PC-9 (cell line): ENCODE measurements at regions not wholly inside any gene's neighbourhood (a gene's known extent, or its start where the extent isn't known, plus 50 kb on each side); places are given as distances from the start of the nearest gene placed in this dataset.

Experiments
- BruUV-seq: library from RNA; stranded (reverse); fragments of 400-500 nt; replicated peaks from 2 replicates; lab custom pipeline; 2021; lab: Mats Ljungman, UMichigan
- CTCF ChIA-PET: fragments of 300-600 bp; sonication (Branson Sonifier 250); formaldehyde crosslinking; loops from one replicate; lab custom pipeline; 2022; ENCODE audit warnings: antibody characterized with exemption; lab: Charles Lee
- POLR2A ChIA-PET: fragments of 300-600 bp; sonication (Branson Sonifier 250); formaldehyde crosslinking; loops from one replicate; lab custom pipeline; 2022; ENCODE audit warnings: antibody characterized with exemption; ENCODE audit not compliant: unreplicated experiment; lab: Charles Lee
- DNase-seq, 2 experiments: peaks; one replicate each; pipeline versions ENCODE4 v3.0.0 to v3.0.0-alpha.2; 2015 to 2022; ENCODE audit warnings: mixed read lengths in 1 of 2
- H2AFZ ChIP-seq: fragments of 200-600 bp; sonication (generic); 2 replicates; pipeline ENCODE4 v1.8.1; 2017; ENCODE audit warnings: antibody characterized with exemption
- H3F3A ChIP-seq: fragments of 200-600 bp; sonication (generic); 2 replicates; pipeline ENCODE4 v1.8.1; 2017; ENCODE audit warnings: antibody characterized with exemption, mild to moderate bottlenecking, low read depth; ENCODE audit not compliant: insufficient read depth
- H3K27ac ChIP-seq: fragments of 200-600 bp; sonication (generic); 2 replicates; pipeline ENCODE4 v1.6.1; 2016; ENCODE audit warnings: mixed run types
- H3K27me3 ChIP-seq: fragments of 200-600 bp; sonication (generic); 2 replicates; pipeline ENCODE4 v1.6.1; 2016; ENCODE audit warnings: low read depth, mixed run types; ENCODE audit not compliant: insufficient read depth
- H3K36me3 ChIP-seq: fragments of 200-600 bp; sonication (generic); 2 replicates; pipeline ENCODE4 v1.6.1; 2016; ENCODE audit warnings: low read depth, mixed run types
- H3K4me1 ChIP-seq: fragments of 200-600 bp; sonication (generic); replicated peaks from 2 replicates; pipeline ENCODE4 v1.6.1; 2016; ENCODE audit warnings: mixed run types; ENCODE audit not compliant: insufficient read depth
- H3K4me2 ChIP-seq: fragments of 200-600 bp; sonication (generic); 2 replicates; pipeline ENCODE4 v1.6.1; 2017; ENCODE audit warnings: mixed run types
- H3K4me3 ChIP-seq: fragments of 200-600 bp; sonication (generic); 2 replicates; pipeline ENCODE4 v1.6.1; 2016; ENCODE audit warnings: mixed run types
- H3K79me2 ChIP-seq: fragments of 200-600 bp; sonication (generic); 2 replicates; pipeline ENCODE4 v1.6.1; 2017; ENCODE audit warnings: low read depth, mixed run types
- H3K9me2 ChIP-seq: fragments of 200-600 bp; sonication (generic); 2 replicates; pipeline ENCODE4 v1.8.1; 2017; ENCODE audit warnings: mild to moderate bottlenecking; ENCODE audit not compliant: insufficient read depth
- H3K9me3 ChIP-seq: fragments of 200-600 bp; sonication (generic); 2 replicates; pipeline ENCODE4 v1.8.1; 2016; ENCODE audit warnings: low read depth; ENCODE audit not compliant: insufficient read depth
- H4K20me1 ChIP-seq: fragments of 200-600 bp; sonication (generic); 2 replicates; pipeline ENCODE4 v1.8.1; 2017; ENCODE audit not compliant: insufficient read depth
- CTCF ChIP-seq: fragments of 200-600 bp; sonication (generic); conservative IDR thresholded peaks from 2 replicates; pipeline ENCODE4 v1.6.1; 2017; ENCODE audit warnings: mixed run types, antibody characterized with exemption, mild to moderate bottlenecking, moderate library complexity
- EZH2 ChIP-seq: fragments of 200-600 bp; sonication (generic); IDR thresholded peaks from 2 replicates; pipeline ENCODE4 v1.8.0; 2017; ENCODE audit warnings: antibody characterized with exemption, low read depth
- intact Hi-C: fragments of 100-400 bp; cut with micrococcal nuclease; formaldehyde crosslinking; loops from one replicate; pipeline ENCODE4 v1.10.0; 2022; ENCODE audit not compliant: unreplicated experiment

- Histone ChIP-seq H3K4me1 (no peaks in the 10 kb centered on the region), H3K79me2 (no peaks in the 10 kb centered on the region), H3K27ac (no peak overlapping the region), H3K9me2 (no peaks in the 10 kb centered on the region), H3K4me2 (no peak overlapping the region), H3K4me3 (no peak overlapping the region), H4K20me1 (no peaks in the 10 kb centered on the region), H3K36me3 (no peaks in the 10 kb centered on the region), H2AFZ (no peak overlapping the region), H3K9me3 (no peaks in the 10 kb centered on the region), H3F3A (no peaks in the 10 kb centered on the region), H3K27me3 (peaks cover 16% of the 10 kb centered on the region; the same call in 1 of the 2 replicates)
- BruUV-seq = no TSS peak
- ChIA-PET POLR2A (no interaction called here), CTCF (no interaction called here)
- DNase-seq = no peak
- intact Hi-C loops = no loop called here
- no peak for TF ChIP-seq CTCF
- TF ChIP-seq EZH2 = no peak
Observed at GRCh38 chr14:98907271-98907670, 364.7 kb downstream of the BCL11B start.

- no peak for TF ChIP-seq EZH2
- no peak for TF ChIP-seq CTCF
- H3K9me3 ChIP-seq = no peaks in the 10 kb centered on the region
- no peak overlapping the region for H3K4me3 ChIP-seq
- DNase-seq = no peak
- H3K4me2 ChIP-seq = no peak overlapping the region
- H3K79me2 ChIP-seq = no peaks in the 10 kb centered on the region
- intact Hi-C loops = no loop called here
- H3F3A ChIP-seq = no peaks in the 10 kb centered on the region
- POLR2A ChIA-PET = no interaction called here
- no peaks in the 10 kb centered on the region for H4K20me1 ChIP-seq
- no peaks in the 10 kb centered on the region for H3K4me1 ChIP-seq
- BruUV-seq = no TSS peak
- no peak overlapping the region for H2AFZ ChIP-seq
- H3K27ac ChIP-seq = no peak overlapping the region
- H3K27me3 ChIP-seq = peaks cover 14% of the 10 kb centered on the region; the same call in 1 of the 2 replicates
- no peaks in the 10 kb centered on the region for H3K36me3 ChIP-seq
- no peaks in the 10 kb centered on the region for H3K9me2 ChIP-seq
- CTCF ChIA-PET = no interaction called here
Observed at GRCh38 chr14:98908050-98908449, 363.9 kb downstream of the BCL11B start.

GRCh38 chr14:98909251-98909944 is 362.6 kb downstream of the BCL11B start:
- CTCF ChIA-PET = no interaction called here

GRCh38 chr14:98910061-98910460 is 361.9 kb downstream of the BCL11B start:
- DNase-seq = no peak
- Histone ChIP-seq H3K27ac (no peak overlapping the region), H3K36me3 (no peaks in the 10 kb centered on the region), H2AFZ (no peak overlapping the region), H3K79me2 (no peaks in the 10 kb centered on the region), H3F3A (no peaks in the 10 kb centered on the region), H3K27me3 (peaks cover 12% of the 10 kb centered on the region; the same call in 1 of the 2 replicates), H3K4me2 (no peak overlapping the region), H3K9me2 (no peaks in the 10 kb centered on the region), H3K4me3 (no peak overlapping the region), H4K20me1 (no peaks in the 10 kb centered on the region), H3K4me1 (no peaks in the 10 kb centered on the region), H3K9me3 (no peaks in the 10 kb centered on the region)
- intact Hi-C loops = no loop called here
- ChIA-PET CTCF (no interaction called here), POLR2A (no interaction called here)
- BruUV-seq = no TSS peak
- TF ChIP-seq EZH2 = no peak
- no peak for TF ChIP-seq CTCF

More at GRCh38 chr14:98909251-98909944, 362.6 kb downstream of the BCL11B start:
- H3F3A ChIP-seq = no peaks in the 10 kb centered on the region
- no peak for TF ChIP-seq EZH2
- H3K27me3 ChIP-seq = peaks cover 12% of the 10 kb centered on the region; the same call in 1 of the 2 replicates
- H3K9me2 ChIP-seq = no peaks in the 10 kb centered on the region
- no peak overlapping the region for H3K27ac ChIP-seq
- no peaks in the 10 kb centered on the region for H3K36me3 ChIP-seq
- DNase-seq = no peak
- H3K4me1 ChIP-seq = no peaks in the 10 kb centered on the region
- H4K20me1 ChIP-seq = no peaks in the 10 kb centered on the region
- no peak overlapping the region for H3K4me3 ChIP-seq
- POLR2A ChIA-PET = no interaction called here
- intact Hi-C loops = no loop called here
- no peak overlapping the region for H2AFZ ChIP-seq
- no TSS peak for BruUV-seq
- H3K79me2 ChIP-seq = no peaks in the 10 kb centered on the region
- H3K4me2 ChIP-seq = no peak overlapping the region
- H3K9me3 ChIP-seq = no peaks in the 10 kb centered on the region
